Chondrocyte (in vitro differentiated cells): ENCODE measurements at regions not wholly inside any gene's neighbourhood (a gene's known extent, or its start where the extent isn't known, plus 50 kb on each side); places are given as distances from the start of the nearest gene placed in this dataset.
A peak's percentile ranks its signal among the peaks of the same experiment; 100 is the strongest.

Experiments used
- DNase-seq: peaks from one replicate; pipeline ENCODE4 v3.0.0; 2021; ENCODE audit warnings: mixed read lengths, low spot score
- H3K27ac Mint-ChIP-seq: one replicate; pipeline ENCODE4 v1.8.0; 2021; ENCODE audit warnings: mild to moderate bottlenecking, moderate library complexity, mixed read lengths; ENCODE audit not compliant: unreplicated experiment
- H3K27me3 Mint-ChIP-seq: 2 replicates; pipeline ENCODE4 v1.8.0; 2021; ENCODE audit warnings: low read depth, mixed read lengths
- H3K36me3 Mint-ChIP-seq: 2 replicates; pipeline ENCODE4 v1.8.0; 2021; ENCODE audit warnings: low read depth, mixed read lengths
- H3K4me1 Mint-ChIP-seq: 2 replicates; pipeline ENCODE4 v1.8.0; 2021; ENCODE audit warnings: low read depth, mild to moderate bottlenecking, mixed read lengths
- H3K4me3 Mint-ChIP-seq: one replicate; pipeline ENCODE4 v1.8.0; 2021; ENCODE audit warnings: mild to moderate bottlenecking, moderate library complexity, mixed read lengths; ENCODE audit not compliant: unreplicated experiment
- H3K9me3 Mint-ChIP-seq: 2 replicates; pipeline ENCODE4 v1.8.0; 2021; ENCODE audit warnings: low read depth, mixed read lengths
- CTCF ChIP-seq: fragments of 200-600 bp; sonication (generic); IDR thresholded peaks from 2 replicates; pipeline ENCODE4 v1.5.0; 2021; ENCODE audit warnings: antibody characterized with exemption, mild to moderate bottlenecking, moderate library complexity

GRCh38 chr14:83151571-83151970, 1617.9 kb upstream of the SEL1L start:
- TF ChIP-seq CTCF: no peak
- no peak for DNase-seq
- peaks cover 3% of the 10 kb centered on the region for H3K9me3 Mint-ChIP-seq
- no peaks in the 10 kb centered on the region for H3K36me3 Mint-ChIP-seq
- H3K27me3 Mint-ChIP-seq: peaks cover 2% of the 10 kb centered on the region
- H3K4me3 Mint-ChIP-seq: no peak overlapping the region
- no peak overlapping the region for H3K27ac Mint-ChIP-seq
- no peaks in the 10 kb centered on the region for H3K4me1 Mint-ChIP-seq

- H3K27ac Mint-ChIP-seq: no peak overlapping the region
- H3K4me3 Mint-ChIP-seq: no peak overlapping the region
- DNase-seq: no peak
- peaks cover 6% of the 10 kb centered on the region for H3K9me3 Mint-ChIP-seq
- H3K36me3 Mint-ChIP-seq: no peaks in the 10 kb centered on the region
- H3K4me1 Mint-ChIP-seq: no peaks in the 10 kb centered on the region
- TF ChIP-seq CTCF: no peak
- H3K27me3 Mint-ChIP-seq: peaks cover 2% of the 10 kb centered on the region
These were observed 1619.4 kb upstream of the SEL1L start for GRCh38 chr14:83153081-83153480.

- no peak for DNase-seq
- no peaks in the 10 kb centered on the region for H3K36me3 Mint-ChIP-seq
- no peaks in the 10 kb centered on the region for H3K27me3 Mint-ChIP-seq
- peak overlapping the region; percentile 8 for H3K4me3 Mint-ChIP-seq
- no peaks in the 10 kb centered on the region for H3K9me3 Mint-ChIP-seq
- peaks cover 38% of the 10 kb centered on the region for H3K4me1 Mint-ChIP-seq
- H3K27ac Mint-ChIP-seq: peak overlapping the region; percentile 28
- TF ChIP-seq CTCF: no peak
These were observed 1628.8 kb upstream of the SEL1L start for GRCh38 chr14:83162361-83162929.

GRCh38 chr14:83163016-83163415, 1629.4 kb upstream of the SEL1L start:
- no peak for TF ChIP-seq CTCF
- H3K4me3 Mint-ChIP-seq: no peak overlapping the region
- H3K4me1 Mint-ChIP-seq: peaks cover 38% of the 10 kb centered on the region
- no peak for DNase-seq
- H3K27ac Mint-ChIP-seq: peak overlapping the region; percentile 3
- no peaks in the 10 kb centered on the region for H3K27me3 Mint-ChIP-seq
- H3K9me3 Mint-ChIP-seq: no peaks in the 10 kb centered on the region
- H3K36me3 Mint-ChIP-seq: no peaks in the 10 kb centered on the region

- DNase-seq: no peak
- Mint-ChIP-seq H3K36me3 (no peaks in the 10 kb centered on the region), H3K27ac (no peak overlapping the region), H3K9me3 (no peaks in the 10 kb centered on the region), H3K4me1 (peaks cover 38% of the 10 kb centered on the region), H3K4me3 (no peak overlapping the region), H3K27me3 (no peaks in the 10 kb centered on the region)
- TF ChIP-seq CTCF: no peak
These were observed 1630.4 kb upstream of the SEL1L start for GRCh38 chr14:83164016-83164415.
